GM19351 (cell line): ENCODE measurements at regions not wholly inside any gene's neighbourhood (a gene's known extent, or its start where the extent isn't known, plus 50 kb on each side); places are given as distances from the start of the nearest gene placed in this dataset.

Experiments used
- ATAC-seq: cut with Tn5 transposase; IDR thresholded peaks from one replicate; pipeline ENCODE4 v1.9.1; 2021; ENCODE audit warnings: mild to moderate bottlenecking, moderate library complexity; ENCODE audit not compliant: unreplicated experiment

GRCh38 chr6:132244744-132245143 is 156.5 kb downstream of the MOXD1 start:
- no peak for ATAC-seq

- no peak for ATAC-seq
Observed at GRCh38 chr6:132236744-132237143, 164.5 kb downstream of the MOXD1 start.

- ATAC-seq = no peak
Observed at GRCh38 chr6:132236281-132236680, 165.0 kb downstream of the MOXD1 start.

- ATAC-seq = no peak
Observed at GRCh38 chr6:132235596-132236280, 165.5 kb downstream of the MOXD1 start.

- no peak for ATAC-seq
Observed at GRCh38 chr6:132234356-132234755, 166.9 kb downstream of the MOXD1 start.

- ATAC-seq = no peak
Observed at GRCh38 chr6:132231121-132231884, 170.0 kb downstream of the MOXD1 start.

GRCh38 chr6:132228894-132229293 is 172.4 kb downstream of the MOXD1 start:
- no peak for ATAC-seq

- no peak for ATAC-seq
Observed at GRCh38 chr6:132227904-132228303, 173.4 kb downstream of the MOXD1 start.

GRCh38 chr6:132224943-132225342 is 176.3 kb downstream of the MOXD1 start:
- ATAC-seq = no peak

GRCh38 chr6:132220800-132221199 is 180.5 kb downstream of the MOXD1 start:
- ATAC-seq = no peak

- ATAC-seq = no peak
Observed at GRCh38 chr6:132219901-132220300, 181.4 kb downstream of the MOXD1 start.

GRCh38 chr6:132218059-132218696 is 183.1 kb downstream of the MOXD1 start:
- ATAC-seq = no peak

- no peak for ATAC-seq
Observed at GRCh38 chr6:132215805-132216204, 185.5 kb downstream of the MOXD1 start.

- ATAC-seq = no peak
Observed at GRCh38 chr6:132214716-132215115, 186.6 kb downstream of the MOXD1 start.

GRCh38 chr6:132213732-132214131 is 187.5 kb downstream of the MOXD1 start:
- ATAC-seq = no peak

GRCh38 chr6:132213191-132213590 is 188.1 kb downstream of the MOXD1 start:
- ATAC-seq = no peak

GRCh38 chr6:132210886-132211563 is 190.2 kb downstream of the MOXD1 start:
- no peak for ATAC-seq

- ATAC-seq = no peak
Observed at GRCh38 chr6:132209351-132209750, 191.9 kb downstream of the MOXD1 start.

GRCh38 chr6:132207991-132208390 is 193.3 kb downstream of the MOXD1 start:
- no peak for ATAC-seq

- no peak for ATAC-seq
Observed at GRCh38 chr6:132205946-132206345, 195.3 kb downstream of the MOXD1 start.

GRCh38 chr6:132204591-132204990 is 196.7 kb downstream of the MOXD1 start:
- ATAC-seq = no peak
